OCI-LY7 (cell line): ENCODE measurements at regions not wholly inside any gene's neighbourhood (a gene's known extent, or its start where the extent isn't known, plus 50 kb on each side); places are given as distances from the start of the nearest gene placed in this dataset.
"Not testable (repeated sequence)": the region's sequence is repeated elsewhere in the genome, so short reads cannot be mapped to it uniquely, and the experiment has no call there.

Experiments used
- EZH2phosphoT487 ChIP-seq: fragments of 200-600 bp; sonication (generic); IDR thresholded peaks from 2 replicates; pipeline ENCODE4 v1.6.1; 2018; ENCODE audit warnings: low read depth, borderline replicate concordance, mild to moderate bottlenecking, mixed run types, antibody characterized with exemption, low read length, moderate library complexity, mixed read lengths
- TF ChIP-seq, protein P1 (sequence below): fragments of 200-600 bp; sonication (generic); conservative IDR thresholded peaks from 2 replicates; pipeline ENCODE4 v1.5.1; 2014; ENCODE audit warnings: mild to moderate bottlenecking, antibody characterized with exemption, low read length, moderate library complexity, mixed read lengths

DNA sequence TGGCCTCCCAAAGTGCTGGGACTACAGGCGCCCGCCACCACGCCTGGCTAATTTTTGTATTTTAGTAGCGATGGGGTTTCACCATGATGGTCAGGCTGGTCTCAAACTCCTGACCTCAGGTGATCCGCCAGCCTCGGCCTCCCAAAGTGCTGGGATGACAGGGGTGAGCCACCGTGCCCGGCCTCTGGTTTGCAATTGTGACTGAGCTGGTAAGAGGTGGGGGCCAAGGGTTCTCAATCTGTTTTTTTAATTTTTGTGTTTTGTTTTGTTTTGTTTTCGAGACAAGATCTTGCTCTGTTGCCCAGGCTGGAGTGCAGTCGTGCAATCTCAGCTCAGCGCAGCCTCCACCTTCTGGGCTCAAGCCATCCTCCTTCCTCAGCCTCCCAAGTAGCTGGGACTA is 196.2 kb downstream of the CRLF2 start:
- TF ChIP-seq, protein P1, sequence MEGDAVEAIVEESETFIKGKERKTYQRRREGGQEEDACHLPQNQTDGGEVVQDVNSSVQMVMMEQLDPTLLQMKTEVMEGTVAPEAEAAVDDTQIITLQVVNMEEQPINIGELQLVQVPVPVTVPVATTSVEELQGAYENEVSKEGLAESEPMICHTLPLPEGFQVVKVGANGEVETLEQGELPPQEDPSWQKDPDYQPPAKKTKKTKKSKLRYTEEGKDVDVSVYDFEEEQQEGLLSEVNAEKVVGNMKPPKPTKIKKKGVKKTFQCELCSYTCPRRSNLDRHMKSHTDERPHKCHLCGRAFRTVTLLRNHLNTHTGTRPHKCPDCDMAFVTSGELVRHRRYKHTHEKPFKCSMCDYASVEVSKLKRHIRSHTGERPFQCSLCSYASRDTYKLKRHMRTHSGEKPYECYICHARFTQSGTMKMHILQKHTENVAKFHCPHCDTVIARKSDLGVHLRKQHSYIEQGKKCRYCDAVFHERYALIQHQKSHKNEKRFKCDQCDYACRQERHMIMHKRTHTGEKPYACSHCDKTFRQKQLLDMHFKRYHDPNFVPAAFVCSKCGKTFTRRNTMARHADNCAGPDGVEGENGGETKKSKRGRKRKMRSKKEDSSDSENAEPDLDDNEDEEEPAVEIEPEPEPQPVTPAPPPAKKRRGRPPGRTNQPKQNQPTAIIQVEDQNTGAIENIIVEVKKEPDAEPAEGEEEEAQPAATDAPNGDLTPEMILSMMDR: not testable (repeated sequence)
- not testable (repeated sequence) for TF ChIP-seq EZH2phosphoT487
